ENCODE measurements at regions not wholly inside any gene's neighbourhood (a gene's known extent, or its start where the extent isn't known, plus 50 kb on each side); places are given as distances from the start of the nearest gene placed in this dataset.

DNA sequence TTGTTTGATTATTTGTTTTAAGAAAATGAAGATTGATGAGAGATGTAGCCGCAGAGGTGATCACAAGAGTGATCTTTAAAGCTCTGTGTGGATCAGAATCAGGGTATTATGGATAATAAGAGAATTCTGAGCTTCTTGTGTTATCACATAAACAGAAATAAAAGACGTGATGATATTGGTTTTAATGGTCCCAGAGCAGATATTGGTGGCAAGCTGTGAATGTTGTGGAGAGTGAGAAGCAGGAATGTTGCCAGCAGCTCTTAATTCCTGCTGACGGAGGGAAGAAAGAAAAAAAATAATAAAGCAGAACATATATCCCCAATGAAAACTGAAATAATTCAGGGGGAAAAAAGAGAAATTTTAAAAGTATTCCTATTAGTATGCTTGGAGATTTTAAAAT lies 1015.9 kb downstream of the PCDH18 start:
- TF ChIP-seq, protein P1, sequence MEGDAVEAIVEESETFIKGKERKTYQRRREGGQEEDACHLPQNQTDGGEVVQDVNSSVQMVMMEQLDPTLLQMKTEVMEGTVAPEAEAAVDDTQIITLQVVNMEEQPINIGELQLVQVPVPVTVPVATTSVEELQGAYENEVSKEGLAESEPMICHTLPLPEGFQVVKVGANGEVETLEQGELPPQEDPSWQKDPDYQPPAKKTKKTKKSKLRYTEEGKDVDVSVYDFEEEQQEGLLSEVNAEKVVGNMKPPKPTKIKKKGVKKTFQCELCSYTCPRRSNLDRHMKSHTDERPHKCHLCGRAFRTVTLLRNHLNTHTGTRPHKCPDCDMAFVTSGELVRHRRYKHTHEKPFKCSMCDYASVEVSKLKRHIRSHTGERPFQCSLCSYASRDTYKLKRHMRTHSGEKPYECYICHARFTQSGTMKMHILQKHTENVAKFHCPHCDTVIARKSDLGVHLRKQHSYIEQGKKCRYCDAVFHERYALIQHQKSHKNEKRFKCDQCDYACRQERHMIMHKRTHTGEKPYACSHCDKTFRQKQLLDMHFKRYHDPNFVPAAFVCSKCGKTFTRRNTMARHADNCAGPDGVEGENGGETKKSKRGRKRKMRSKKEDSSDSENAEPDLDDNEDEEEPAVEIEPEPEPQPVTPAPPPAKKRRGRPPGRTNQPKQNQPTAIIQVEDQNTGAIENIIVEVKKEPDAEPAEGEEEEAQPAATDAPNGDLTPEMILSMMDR (IDR thresholded peaks at IDR 0.05; ENCODE audit: low read length): no peak
- no peak for TF ChIP-seq EZH2 (IDR thresholded peaks at IDR 0.05; ENCODE audit: borderline replicate concordance, low read length)

Measured in OCI-LY1 (cell line).